HG03159 (cell line): ENCODE measurements at regions not wholly inside any gene's neighbourhood (a gene's known extent, or its start where the extent isn't known, plus 50 kb on each side); places are given as distances from the start of the nearest gene placed in this dataset.

Source experiments
- ATAC-seq: cut with Tn5 transposase; IDR thresholded peaks from one replicate; pipeline ENCODE4 v1.9.1; 2021; ENCODE audit warnings: mild to moderate bottlenecking, moderate library complexity; ENCODE audit not compliant: unreplicated experiment

DNA sequence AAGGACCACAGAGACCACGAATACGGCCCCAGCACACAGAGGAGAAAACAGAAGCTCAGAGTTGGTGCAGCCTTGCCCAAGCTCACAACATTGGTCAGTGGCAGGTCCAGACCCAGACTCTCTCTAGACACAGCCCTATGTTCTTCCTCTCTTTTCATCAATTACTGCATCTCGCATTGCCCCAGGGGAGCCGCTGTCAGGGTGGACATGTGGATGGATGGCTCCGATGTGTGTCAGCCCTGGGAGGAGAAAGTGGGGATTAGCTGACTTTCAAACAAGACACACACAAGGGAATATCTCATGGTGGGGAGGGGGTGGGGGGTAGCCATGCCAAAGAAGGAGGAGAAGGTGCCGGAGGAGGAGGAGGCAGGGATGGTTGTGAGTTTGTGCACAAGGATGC, 556.8 kb downstream of the NPHP4 start:
- no peak for ATAC-seq

DNA sequence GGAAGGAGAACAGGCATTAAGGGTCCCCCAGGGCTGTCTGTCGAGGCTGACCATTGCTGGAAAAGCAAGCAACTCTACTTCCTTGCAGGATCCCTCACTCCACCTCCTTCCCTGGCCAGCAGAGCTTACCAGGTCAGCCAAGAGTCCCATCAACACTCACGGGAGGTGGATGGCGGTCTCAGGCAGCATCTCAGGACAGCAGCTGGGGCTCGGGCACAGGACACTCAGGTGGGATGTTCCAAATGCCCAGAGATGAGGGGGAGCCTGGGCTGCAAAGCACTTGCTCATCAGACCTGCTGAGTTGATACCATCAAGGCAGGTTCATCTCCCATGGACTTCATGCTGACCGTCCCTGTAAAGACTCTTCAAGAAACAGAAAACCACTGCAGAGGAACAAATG, 559.8 kb downstream of the NPHP4 start:
- no peak for ATAC-seq

DNA sequence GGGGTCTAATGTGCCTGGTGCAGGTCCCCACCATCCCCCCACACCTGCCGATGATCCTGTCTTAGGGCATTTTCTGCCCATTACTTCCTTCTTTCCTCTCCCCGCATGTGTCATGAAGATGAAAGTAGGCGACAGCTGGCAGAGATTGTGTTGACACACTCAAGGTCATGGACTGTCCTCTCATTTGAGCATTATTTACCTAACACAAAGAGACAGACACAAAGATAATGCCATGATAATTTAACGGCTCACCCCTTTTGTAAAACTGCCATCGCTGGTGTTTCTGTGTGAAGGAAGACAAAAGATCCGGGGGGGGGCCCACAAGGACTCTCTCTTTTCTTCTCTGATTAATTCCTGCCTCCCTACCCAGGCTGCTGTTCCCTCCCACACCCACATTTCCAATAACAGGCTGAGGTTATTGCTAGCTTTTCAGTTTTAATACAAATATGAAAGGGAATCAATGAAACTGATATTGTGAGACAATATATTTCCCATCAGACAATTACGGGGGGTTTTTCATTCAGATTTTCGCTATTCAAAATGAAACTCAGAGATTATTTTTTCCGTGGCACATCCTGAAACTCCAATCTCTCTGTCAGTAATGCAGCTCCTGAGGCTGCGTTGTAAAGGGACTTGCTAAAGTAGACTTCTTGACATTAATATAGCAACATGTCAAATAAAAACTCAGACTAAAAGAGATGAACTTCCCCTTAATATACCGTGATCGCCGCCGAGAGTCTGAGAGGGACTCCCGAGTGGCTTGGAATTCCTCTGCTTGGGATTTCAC, 561.1 kb downstream of the NPHP4 start:
- no peak for ATAC-seq

DNA sequence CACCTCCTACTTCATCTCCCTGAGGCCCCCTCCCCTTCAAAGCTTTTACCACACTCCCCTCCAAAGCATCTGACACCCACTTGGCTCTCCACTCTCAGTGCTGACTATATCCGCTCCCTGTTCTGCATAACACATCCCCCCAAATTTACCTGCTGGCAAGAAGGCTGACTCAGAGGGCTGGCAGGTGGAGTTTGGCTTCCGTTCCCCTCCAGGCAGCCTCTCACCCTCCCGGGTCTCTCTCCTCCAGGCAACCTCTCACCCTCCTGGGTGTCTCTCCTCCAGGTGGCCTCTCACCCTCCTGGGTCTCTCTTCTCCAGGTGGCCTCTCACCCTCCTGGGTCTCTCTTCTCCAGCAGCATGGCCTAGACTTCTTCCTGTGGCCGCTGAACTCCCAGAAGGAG, 562.1 kb downstream of the NPHP4 start:
- ATAC-seq, result no peak

DNA sequence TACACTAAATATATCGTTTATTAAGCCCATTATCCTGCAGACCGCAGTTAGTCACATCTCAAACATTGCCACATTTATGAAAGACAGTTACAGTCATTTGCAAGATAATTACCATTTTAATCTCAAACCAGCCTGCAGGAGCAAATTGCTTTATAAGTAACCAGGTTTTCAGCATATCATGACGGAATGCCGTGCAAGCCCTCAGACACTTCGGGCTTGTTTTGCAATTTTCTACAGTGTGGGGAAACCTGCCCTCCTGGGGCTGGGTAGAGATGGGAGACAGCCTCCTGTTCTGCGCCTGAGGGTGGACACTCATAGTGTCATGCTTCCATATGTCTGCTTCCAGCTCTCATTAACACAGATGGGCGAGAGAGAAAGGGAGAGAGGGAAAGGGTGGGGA, 563.9 kb downstream of the NPHP4 start:
- no peak for ATAC-seq

DNA sequence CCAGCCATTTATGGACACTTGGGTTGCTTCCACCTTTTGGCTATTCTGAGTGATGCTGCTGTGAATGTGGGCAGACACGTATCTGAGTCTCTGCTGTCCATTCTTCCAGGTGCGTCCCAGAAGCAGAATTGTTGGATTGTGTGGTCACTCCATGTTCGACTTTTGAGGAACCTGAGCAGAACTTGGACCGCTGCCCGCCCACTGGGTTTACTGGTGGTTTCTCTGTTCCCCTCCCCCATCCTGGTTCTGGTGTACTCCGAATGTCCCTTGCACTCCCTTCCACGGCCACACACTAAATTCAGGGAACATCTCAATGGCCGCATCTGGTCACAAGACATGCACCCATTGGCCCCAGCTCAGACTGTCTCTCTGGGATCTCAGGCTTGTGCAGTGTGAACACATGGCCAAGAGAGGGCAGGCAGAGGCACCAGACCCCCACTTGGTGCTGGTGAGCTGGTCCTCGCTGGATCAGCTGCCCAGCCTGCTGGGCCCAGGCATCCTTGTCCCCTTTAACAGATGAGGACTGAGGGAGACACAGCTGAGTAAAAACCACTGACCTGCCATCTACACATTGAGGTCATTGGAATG, 565.1 kb downstream of the NPHP4 start:
- ATAC-seq, result no peak

DNA sequence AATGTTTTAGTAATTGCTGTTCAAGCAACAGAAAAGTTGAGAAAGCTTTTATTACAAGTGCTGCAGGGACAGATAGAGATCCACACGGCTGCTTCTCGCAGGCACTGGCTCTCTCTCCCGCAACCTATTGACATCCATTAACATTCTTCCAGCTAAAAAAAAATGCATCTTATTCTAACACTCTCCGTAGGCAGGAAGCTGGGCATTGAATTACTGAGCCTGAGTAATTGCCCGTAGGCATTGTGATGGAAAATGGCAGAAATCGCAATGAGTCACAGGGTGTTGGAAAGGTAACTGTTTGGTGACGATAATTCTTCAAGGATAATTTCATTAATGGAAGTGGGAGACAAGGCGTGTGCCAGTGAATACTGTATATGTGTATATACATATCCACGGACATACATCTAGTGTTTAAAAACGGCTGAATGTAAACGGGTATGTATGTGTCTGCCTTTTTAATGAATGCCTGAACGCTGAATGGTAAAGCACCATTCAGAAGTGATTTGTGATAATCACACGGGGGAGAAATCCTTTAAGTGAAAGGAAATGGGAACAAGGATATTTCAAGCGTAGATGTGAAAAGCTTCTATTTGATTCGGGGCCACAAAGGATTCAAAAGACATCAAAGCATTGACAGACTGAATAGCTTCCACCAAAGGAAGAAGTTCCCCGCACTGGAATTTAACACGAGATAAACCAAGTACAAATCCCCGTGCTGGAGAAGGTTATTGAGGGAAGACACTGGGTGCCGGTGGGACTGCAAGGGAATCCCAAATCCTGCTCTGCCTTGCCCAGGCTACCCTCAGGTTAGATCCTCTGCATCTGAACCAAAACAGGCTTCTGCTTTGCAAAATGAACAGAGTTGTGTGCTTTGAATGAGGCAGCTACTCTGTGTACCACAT, 567.2 kb downstream of the NPHP4 start:
- ATAC-seq, result no peak

DNA sequence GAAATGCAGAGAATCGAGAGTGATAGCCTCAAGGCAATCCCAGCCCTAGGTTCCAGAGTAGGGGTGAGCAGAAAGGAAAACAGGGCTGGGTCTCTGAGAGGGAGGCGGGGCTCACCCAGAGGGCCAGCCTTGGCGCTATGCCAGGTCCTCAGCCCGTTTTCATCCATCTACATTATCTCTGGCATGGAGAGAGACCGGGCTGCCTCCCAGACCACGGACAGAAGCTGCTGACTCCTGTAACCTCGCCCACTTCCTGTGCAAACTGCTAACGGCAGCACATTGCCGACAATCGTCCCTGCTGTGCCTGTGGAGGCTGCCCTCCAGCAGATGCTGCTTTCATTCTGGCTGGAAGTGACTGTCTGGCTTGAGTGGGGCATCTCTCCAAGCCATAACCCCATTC, 569.1 kb downstream of the NPHP4 start:
- no peak for ATAC-seq

DNA sequence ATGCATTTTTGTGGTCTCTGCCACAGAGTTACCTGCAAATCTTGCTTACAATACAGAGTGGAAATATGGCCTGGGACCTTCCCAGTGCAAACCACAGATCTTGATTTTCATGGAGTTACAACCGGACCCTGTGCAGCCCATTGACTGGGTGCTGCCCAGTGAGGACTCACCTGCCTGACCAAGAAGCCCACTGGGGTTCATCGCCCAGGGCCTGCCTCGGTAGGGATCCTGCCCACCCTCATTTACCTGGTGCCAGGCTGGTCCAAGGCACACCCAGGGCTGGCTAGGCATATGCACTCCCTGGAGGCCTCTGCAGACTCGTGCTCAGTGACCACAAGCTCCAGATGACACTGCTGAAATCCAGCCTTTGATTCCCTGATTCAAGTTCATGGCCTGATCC, 572.7 kb downstream of the NPHP4 start:
- no peak for ATAC-seq

DNA sequence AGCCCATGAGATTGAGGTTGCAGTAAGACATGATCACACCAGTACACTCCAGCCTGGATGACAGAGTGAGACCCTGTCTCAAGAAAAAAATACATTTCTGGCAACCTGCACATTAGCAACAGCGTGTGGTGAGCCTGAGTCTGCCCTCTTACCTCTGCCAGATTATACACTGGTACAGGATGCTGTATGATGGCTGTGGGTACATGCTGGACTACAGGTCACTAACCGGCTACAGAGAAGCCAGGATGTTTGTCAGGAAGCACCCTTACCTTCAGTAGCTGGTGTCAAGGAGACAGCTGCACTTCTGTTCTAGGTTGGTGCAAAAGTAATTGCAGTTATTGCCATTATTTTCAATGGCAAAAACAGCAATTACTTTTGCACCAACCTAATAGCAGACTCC, 575.7 kb downstream of the NPHP4 start:
- ATAC-seq, result no peak

DNA sequence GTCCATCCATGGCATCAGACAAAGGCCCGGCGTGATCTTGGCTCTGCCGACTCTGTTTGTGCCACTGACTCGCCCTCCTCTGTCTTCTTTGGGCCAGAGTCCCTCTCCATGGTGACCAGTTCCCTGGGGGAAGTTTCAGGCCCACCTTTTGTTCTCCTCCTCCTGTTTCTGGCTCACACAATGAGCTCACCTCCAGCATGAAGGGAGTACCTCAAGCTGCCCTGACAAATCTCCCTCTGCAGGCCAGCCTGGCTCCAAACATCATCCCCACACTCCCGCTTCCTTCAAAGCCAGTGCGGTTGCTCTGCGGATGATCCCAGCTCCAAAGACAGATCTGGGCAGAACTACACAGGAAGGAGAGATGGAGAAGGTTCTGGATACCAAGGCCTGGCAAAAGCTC, 576.6 kb downstream of the NPHP4 start:
- no peak for ATAC-seq

DNA sequence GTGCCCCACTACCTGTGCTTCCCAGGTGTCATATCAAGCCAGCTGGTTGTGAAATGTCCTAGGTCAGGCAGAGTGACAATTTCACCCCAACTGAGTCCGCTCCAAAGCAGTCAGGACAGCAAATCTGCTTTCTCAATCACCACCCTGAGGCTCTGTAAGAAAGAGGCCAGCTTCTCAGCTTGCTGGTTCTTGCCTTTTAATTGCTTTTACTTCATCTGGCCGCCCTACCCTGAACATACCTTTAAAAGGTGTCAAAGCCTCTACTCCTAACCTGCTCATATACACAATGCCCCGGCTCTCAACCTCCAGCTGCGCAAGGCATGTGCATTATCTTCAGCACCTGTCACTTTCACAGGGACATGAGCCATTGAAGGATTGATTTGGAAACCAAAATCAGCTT, 581.6 kb downstream of the NPHP4 start:
- no peak for ATAC-seq

DNA sequence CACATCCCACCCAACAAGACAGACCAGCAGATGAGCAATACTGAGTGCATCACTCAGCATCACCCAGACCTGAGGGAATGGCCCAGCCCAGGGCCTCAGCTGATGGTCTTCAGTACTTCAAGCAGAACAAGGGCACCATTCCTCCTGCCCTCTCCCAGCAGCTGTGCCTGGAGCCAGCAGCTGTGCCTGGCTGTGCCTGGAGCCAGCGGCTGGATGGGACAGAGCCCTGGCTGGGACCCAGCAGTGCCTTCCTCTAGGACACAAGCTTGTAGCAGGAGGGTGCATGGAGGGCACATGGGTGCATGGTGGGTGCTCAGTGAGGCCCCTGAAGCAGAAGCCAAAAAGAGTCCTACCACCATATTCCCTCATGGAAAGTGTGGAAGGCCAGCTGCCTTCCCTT, 583.8 kb downstream of the NPHP4 start:
- no peak for ATAC-seq

DNA sequence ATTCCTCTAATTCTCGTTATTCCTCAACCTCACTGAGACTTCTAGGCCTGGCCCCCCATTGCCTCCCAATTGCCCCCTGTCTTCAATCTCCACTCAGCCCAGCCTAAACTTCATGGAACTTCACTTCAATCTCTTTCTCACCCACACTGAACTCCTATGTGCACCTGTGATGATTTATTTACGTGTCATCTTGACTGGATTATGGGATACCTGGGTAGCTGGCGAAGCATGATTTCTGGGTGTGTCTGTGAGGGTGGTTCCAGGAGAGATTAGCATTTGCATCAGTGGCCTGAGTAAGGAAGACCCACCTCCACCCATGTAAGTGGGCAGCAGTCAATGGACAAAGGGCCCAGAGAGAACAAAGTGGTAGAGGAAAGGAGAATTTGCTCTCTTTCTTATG, 587.0 kb downstream of the NPHP4 start:
- ATAC-seq, result no peak

DNA sequence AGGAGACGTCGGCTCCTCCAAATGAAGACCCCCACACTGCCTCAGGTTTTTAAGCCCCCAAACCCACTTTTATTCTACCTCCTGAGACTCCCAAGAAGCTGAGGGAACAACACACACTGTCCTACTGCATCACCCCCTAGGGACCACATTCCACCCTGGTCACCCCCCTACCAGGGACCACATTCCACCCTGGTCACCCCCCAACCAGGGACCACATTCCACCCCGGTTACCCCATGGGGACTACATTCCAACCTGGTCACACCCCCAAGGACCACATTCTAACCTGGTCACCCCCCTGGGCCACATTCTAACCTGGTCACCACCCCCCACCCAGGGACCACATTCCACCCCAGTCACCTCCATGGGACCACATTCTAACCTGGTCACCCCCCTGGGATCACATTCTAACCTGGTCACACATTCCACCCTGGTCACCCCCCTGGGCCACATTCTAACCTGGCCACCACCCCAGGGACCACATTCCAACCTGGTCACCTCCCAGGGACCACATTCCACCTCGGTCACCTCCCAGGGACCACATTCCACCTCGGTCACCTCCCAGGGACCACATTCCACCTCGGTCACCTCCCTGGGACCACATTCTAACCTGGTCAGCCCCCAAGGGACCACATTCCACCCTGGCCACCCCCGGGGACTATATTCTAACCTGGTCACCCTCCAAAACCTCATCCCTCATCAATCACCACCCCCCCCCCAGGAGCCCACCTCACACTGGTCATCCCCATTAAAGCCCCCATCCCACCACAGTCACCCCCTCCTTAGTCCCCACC, 587.6 kb downstream of the NPHP4 start:
- no peak for ATAC-seq

DNA sequence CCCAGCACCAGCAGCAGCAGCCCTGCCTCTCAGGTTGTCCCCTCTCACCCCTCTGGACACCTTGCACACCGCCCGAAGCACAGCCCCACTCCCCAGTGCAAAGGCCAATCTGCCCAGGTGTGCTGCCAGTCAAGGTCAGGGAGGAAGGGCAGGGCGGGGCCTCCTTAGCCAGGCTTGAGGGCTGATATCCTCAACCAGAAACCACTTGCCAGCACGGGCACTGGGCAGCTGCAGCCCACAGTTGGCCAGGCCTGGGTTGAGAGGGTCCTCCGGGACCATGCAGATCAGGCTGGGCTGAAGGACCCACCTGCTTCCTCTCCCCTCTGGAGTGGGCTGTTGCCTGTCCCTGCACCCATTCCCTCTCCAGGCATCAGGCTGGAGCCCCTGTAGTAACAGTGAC, 588.3 kb downstream of the NPHP4 start:
- no peak for ATAC-seq

DNA sequence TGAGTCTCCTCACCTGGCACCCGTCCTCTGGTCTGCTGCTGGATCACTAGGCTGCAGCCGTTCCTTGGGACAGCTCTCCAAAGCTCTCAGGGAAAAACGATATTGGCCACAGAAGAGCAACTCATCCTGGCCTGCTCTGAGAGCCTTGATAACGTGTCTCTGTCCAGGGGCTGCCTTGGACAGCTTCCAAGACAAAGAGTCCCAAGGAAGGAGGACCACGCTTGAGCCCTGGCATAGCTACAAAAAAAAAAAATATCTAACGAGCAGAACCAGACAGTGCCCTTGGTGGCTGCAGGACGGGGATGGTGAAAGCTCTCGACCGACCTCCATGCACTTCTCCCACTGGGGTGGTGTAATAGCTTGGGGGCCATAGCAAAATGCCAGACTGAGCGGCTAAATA, 589.6 kb downstream of the NPHP4 start:
- ATAC-seq, result no peak

DNA sequence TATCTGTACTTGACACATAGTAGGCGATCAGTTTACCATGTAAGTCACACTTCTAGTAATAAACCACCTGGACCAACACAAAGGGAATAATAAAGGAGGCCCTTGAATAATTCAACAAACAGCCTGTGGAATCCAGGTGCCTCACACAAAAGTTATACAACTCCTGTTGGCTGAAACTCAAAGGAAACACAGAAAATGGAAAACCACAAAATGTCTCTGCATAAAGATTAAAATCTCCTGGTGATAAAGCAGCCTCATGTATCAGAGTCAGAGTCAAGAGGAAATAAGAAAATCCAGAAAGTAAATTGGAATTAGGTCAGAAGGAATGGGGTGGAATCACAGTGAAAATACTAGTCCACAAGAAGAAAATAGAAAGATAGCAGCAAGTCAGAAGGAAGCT, 592.5 kb downstream of the NPHP4 start:
- ATAC-seq, result no peak

DNA sequence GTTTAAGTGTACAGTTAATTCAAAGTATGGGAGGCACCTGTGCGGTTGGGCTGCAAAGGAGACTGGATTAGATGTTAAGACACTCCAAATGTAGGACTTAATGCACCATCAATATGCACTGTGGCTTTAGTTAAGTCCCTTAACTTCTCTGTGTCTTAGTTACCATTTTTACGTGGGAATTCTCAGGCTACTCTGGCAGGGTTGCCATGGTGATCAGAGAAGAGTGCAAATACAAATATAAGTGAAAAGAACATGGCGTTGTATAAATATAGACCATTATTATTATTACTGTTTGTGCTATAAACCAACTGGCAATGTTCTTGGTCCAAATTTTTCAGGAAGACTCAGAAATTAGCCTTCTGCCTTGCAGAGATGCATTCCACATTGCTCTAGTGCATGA, 595.6 kb downstream of the NPHP4 start:
- no peak for ATAC-seq

DNA sequence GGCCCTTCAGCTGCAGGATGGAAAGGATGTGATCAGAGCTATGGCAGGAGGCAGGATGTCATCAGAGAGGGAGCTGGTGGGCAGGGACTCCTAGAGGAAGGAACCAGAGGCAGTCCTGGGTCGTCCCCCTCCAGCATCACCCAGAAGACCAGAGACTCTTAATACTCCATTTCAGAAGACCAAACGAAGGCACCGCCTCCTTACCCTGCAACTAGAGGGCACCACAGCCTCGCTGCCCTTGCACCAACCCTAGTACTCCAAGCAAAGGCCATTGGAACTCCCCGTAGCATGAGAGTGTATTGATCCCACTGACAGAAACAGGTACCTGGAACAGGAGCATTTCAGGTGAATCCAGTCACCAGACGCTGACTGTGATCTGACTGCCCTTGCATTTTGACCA, 598.1 kb downstream of the NPHP4 start:
- ATAC-seq, result no peak

DNA sequence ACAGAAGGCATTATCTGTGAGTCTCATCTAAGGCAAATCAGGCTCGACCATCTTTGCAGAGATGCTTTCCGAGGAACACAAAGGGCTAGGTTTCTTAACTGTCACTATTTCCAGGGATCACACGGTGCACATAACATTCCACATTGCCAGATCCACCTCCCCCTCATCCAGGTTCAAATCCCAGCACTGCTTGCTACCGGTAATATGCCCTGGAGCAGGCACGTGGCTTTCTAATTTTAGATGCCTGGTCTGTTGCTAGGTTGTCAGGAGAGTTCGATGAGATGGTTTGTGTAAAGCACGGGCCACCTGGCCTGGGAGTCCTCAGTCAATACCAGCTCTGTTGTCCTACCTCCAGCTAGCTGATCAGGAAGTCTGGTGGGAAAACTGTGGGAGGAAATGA, 598.6 kb downstream of the NPHP4 start:
- no peak for ATAC-seq
